Loucy (cell line): ENCODE measurements at regions not wholly inside any gene's neighbourhood (a gene's known extent, or its start where the extent isn't known, plus 50 kb on each side); places are given as distances from the start of the nearest gene placed in this dataset.

Experiments used
- H2AFZ ChIP-seq: fragments of 200-600 bp; sonication (generic); 2 replicates; pipeline ENCODE4 v1.6.0; 2016; ENCODE audit warnings: antibody characterized with exemption, mild to moderate bottlenecking, low read length, moderate library complexity
- H3F3A ChIP-seq: fragments of 200-600 bp; 2 replicates; pipeline ENCODE4 v1.6.0; 2016; ENCODE audit warnings: antibody characterized with exemption, low read depth, mild to moderate bottlenecking
- H3K27me3 ChIP-seq: fragments of 200-600 bp; sonication (generic); 2 replicates; pipeline ENCODE4 v1.6.1; 2014; ENCODE audit warnings: low read length, mild to moderate bottlenecking; ENCODE audit not compliant: insufficient read depth, poor library complexity, severe bottlenecking
- H3K36me3 ChIP-seq: fragments of 200-600 bp; sonication (generic); 2 replicates; pipeline ENCODE4 v1.6.1; 2016; ENCODE audit warnings: low read length; ENCODE audit not compliant: insufficient read depth
- H3K4me1 ChIP-seq: fragments of 200-600 bp; sonication (generic); 2 replicates; pipeline ENCODE4 v1.5.1; 2014; ENCODE audit warnings: low read length, mild to moderate bottlenecking; ENCODE audit not compliant: insufficient read depth, poor library complexity, severe bottlenecking
- H3K4me2 ChIP-seq: fragments of 200-600 bp; sonication (generic); 2 replicates; pipeline ENCODE4 v1.6.0; 2014; ENCODE audit warnings: antibody characterized with exemption, low read length, low read depth, mild to moderate bottlenecking; ENCODE audit not compliant: poor library complexity, severe bottlenecking
- H3K4me3 ChIP-seq: fragments of 200-600 bp; sonication (generic); 2 replicates; pipeline ENCODE4 v1.5.1; 2014; ENCODE audit warnings: low read length, mild to moderate bottlenecking, mixed read lengths; ENCODE audit not compliant: poor library complexity, severe bottlenecking
- H3K79me2 ChIP-seq: fragments of 200-600 bp; sonication (generic); 2 replicates; pipeline ENCODE4 v1.6.1; 2014; ENCODE audit warnings: low read length; ENCODE audit not compliant: insufficient read depth
- H3K9ac ChIP-seq: fragments of 200-600 bp; sonication (generic); 2 replicates; pipeline ENCODE4 v1.6.0; 2014; ENCODE audit warnings: mild to moderate bottlenecking, low read depth, low read length, moderate library complexity; ENCODE audit not compliant: poor library complexity, severe bottlenecking
- H3K9me2 ChIP-seq: fragments of 200-600 bp; sonication (generic); replicated peaks from 2 replicates; pipeline ENCODE4 v1.6.1; 2016; ENCODE audit warnings: low read depth, low read length, mixed read lengths
- H3K9me3 ChIP-seq: fragments of 200-600 bp; sonication (generic); 2 replicates; pipeline ENCODE4 v1.6.1; 2014; ENCODE audit warnings: mild to moderate bottlenecking, antibody characterized with exemption, low read length, low read depth; ENCODE audit not compliant: insufficient read depth
- H4K20me1 ChIP-seq: fragments of 200-600 bp; sonication (generic); 2 replicates; pipeline ENCODE4 v1.6.0; 2014; ENCODE audit warnings: antibody characterized with exemption, low read length, mild to moderate bottlenecking; ENCODE audit not compliant: insufficient read depth, poor library complexity, severe bottlenecking
- CTCF ChIP-seq: fragments of 200-600 bp; sonication (generic); conservative IDR thresholded peaks from 2 replicates; pipeline ENCODE4 v1.5.1; 2014; ENCODE audit warnings: mild to moderate bottlenecking, antibody characterized with exemption, low read length
- EZH2phosphoT487 ChIP-seq: fragments of 200-600 bp; IDR thresholded peaks from 2 replicates; pipeline ENCODE4 v1.6.1; 2018; ENCODE audit warnings: antibody characterized with exemption, mild to moderate bottlenecking, moderate library complexity, borderline replicate concordance

GRCh38 chr3:182226995-182227394 is 515.3 kb downstream of the SOX2 start:
- Histone ChIP-seq H3K4me2 (no peak overlapping the region), H3K27me3 (no peaks in the 10 kb centered on the region), H3K9me2 (no peaks in the 10 kb centered on the region), H4K20me1 (no peaks in the 10 kb centered on the region), H3K79me2 (no peaks in the 10 kb centered on the region), H3K4me1 (no peaks in the 10 kb centered on the region), H3K36me3 (no peaks in the 10 kb centered on the region), H3F3A (no peaks in the 10 kb centered on the region), H2AFZ (no peak overlapping the region), H3K9me3 (no peaks in the 10 kb centered on the region), H3K9ac (no peak overlapping the region), H3K4me3 (no peak overlapping the region)
- TF ChIP-seq CTCF (no peak), EZH2phosphoT487 (no peak)

GRCh38 chr3:182233405-182233804 is 521.7 kb downstream of the SOX2 start:
- Histone ChIP-seq H3K36me3 (no peaks in the 10 kb centered on the region), H3K79me2 (no peaks in the 10 kb centered on the region), H3K9me2 (no peaks in the 10 kb centered on the region), H3F3A (no peaks in the 10 kb centered on the region), H3K9me3 (no peaks in the 10 kb centered on the region), H3K4me3 (no peak overlapping the region), H3K4me2 (no peak overlapping the region), H3K4me1 (no peaks in the 10 kb centered on the region), H3K9ac (no peak overlapping the region), H4K20me1 (no peaks in the 10 kb centered on the region), H3K27me3 (no peaks in the 10 kb centered on the region), H2AFZ (no peak overlapping the region)
- TF ChIP-seq CTCF (no peak), EZH2phosphoT487 (no peak)

GRCh38 chr3:182233957-182234356 is 522.2 kb downstream of the SOX2 start:
- H3K9ac ChIP-seq: no peak overlapping the region
- H3F3A ChIP-seq: no peaks in the 10 kb centered on the region
- no peak overlapping the region for H3K4me2 ChIP-seq
- H3K9me3 ChIP-seq: no peaks in the 10 kb centered on the region
- no peak for TF ChIP-seq CTCF
- TF ChIP-seq EZH2phosphoT487: no peak
- no peaks in the 10 kb centered on the region for H4K20me1 ChIP-seq
- H3K79me2 ChIP-seq: no peaks in the 10 kb centered on the region
- no peak overlapping the region for H3K4me3 ChIP-seq
- no peaks in the 10 kb centered on the region for H3K4me1 ChIP-seq
- no peak overlapping the region for H2AFZ ChIP-seq
- no peaks in the 10 kb centered on the region for H3K9me2 ChIP-seq
- no peaks in the 10 kb centered on the region for H3K36me3 ChIP-seq
- H3K27me3 ChIP-seq: no peaks in the 10 kb centered on the region
